ENCODE measurements at regions not wholly inside any gene's neighbourhood (a gene's known extent, or its start where the extent isn't known, plus 50 kb on each side); places are given as distances from the start of the nearest gene placed in this dataset.

DNA sequence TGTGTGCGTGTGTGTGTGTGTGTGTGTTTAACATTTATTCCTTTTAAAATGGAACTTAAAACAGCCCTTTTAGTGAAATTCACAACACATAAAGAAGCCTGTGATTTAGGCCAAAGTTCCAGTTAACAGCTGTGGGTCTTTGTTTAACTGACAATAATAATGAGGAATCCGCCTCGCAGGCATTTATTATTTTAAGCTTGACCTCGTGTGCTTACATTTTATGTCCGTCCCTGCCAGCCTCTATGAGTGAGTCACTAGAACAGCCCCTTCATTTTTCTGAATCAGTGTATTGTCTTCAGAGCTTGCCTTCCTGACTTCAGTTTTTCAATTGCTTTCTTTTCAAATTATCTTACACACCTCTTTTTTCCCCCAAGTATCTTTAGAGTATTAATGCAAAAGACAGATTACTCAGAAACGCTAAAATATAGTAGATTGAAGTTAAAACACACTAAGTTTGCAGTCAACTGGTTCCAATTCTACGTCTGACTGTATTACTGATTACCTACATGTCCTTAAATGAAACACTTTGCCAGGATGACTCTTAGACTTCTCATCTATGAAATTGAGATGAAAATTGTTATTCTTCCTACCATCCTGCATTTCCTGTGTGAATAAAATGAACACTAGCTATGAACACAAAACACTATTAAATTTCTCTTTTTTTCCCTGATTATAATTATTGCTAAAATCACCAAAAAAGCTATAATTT, 319.6 kb upstream of the HS3ST1 start:
- DNase-seq (ENCODE audit: low spot score) (no peak), ATAC-seq (ENCODE audit: low FRiP score) (peak; percentile 55)
- TF ChIP-seq, protein P1, sequence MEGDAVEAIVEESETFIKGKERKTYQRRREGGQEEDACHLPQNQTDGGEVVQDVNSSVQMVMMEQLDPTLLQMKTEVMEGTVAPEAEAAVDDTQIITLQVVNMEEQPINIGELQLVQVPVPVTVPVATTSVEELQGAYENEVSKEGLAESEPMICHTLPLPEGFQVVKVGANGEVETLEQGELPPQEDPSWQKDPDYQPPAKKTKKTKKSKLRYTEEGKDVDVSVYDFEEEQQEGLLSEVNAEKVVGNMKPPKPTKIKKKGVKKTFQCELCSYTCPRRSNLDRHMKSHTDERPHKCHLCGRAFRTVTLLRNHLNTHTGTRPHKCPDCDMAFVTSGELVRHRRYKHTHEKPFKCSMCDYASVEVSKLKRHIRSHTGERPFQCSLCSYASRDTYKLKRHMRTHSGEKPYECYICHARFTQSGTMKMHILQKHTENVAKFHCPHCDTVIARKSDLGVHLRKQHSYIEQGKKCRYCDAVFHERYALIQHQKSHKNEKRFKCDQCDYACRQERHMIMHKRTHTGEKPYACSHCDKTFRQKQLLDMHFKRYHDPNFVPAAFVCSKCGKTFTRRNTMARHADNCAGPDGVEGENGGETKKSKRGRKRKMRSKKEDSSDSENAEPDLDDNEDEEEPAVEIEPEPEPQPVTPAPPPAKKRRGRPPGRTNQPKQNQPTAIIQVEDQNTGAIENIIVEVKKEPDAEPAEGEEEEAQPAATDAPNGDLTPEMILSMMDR (IDR thresholded peaks at IDR 0.05) = no peak

DNA sequence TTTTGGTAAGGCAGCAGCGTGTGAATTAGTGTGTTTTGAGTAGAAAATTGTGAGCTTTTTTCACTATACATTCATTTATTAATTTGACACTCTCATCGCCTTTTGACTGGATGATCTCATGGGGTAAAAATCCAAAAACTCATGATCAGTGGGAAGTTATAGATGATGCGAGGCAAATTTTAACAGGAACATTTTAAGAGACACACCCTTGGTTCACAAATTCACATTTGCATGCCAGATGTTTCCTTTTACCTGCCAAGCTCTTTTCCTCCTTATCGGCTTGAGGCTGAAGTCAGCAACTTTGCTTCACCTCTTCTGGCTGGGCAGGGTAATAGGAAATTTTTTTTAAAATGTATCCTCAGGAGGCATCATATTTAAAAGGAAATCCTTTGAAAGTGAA, 318.0 kb upstream of the HS3ST1 start:
- ATAC-seq (ENCODE audit: low FRiP score) (peak; percentile 55), DNase-seq (ENCODE audit: low spot score) (no peak)
- TF ChIP-seq, protein P1 (IDR thresholded peaks at IDR 0.05) = no peak

DNA sequence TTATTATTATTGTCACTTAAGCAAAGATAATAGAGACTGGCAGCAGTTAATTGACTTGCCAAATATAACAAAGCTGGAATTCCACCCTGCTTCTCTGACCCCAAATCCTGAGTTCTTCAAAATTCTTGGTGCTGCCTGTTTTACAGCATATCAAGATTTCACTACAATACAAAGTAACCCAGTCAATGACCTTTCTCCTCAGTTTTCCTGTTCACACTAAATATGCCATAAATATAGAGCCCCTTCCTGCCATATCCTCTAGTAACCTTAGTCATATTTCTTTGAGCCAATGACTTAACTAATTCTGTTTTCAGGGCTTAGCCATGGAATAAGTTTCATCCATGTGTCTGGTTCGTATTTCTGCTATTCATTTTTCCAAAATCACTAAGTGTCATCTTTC, 315.3 kb upstream of the HS3ST1 start:
- no peak for ATAC-seq (ENCODE audit: low FRiP score)
- TF ChIP-seq, protein P1 (IDR thresholded peaks at IDR 0.05) = no peak

DNA sequence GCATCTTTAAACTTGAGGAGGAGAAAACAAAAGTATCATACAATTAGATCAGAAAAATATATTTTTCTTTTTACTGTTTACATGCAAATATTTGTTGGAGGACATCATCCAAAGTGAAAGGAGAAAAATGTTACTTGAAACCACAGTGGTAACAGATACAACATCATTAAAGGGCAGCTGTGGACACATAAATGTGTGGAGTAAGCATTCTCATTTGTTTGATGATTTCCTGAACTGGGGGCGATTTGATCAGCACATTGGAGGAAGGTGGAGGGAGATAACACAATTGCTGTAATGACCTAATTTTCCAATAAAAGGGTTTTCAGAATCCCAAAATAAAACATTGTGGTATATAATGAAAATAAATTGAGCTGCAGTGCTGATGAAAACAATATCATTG, 314.5 kb upstream of the HS3ST1 start:
- TF ChIP-seq, protein P1 (IDR thresholded peaks at IDR 0.05) = no peak
- no peak for ATAC-seq (ENCODE audit: low FRiP score)
- DNase-seq (ENCODE audit: low spot score) = no peak

More for the DNA sequence above, 315.3 kb upstream of the HS3ST1 start:
- no peak for DNase-seq (ENCODE audit: low spot score)

DNA sequence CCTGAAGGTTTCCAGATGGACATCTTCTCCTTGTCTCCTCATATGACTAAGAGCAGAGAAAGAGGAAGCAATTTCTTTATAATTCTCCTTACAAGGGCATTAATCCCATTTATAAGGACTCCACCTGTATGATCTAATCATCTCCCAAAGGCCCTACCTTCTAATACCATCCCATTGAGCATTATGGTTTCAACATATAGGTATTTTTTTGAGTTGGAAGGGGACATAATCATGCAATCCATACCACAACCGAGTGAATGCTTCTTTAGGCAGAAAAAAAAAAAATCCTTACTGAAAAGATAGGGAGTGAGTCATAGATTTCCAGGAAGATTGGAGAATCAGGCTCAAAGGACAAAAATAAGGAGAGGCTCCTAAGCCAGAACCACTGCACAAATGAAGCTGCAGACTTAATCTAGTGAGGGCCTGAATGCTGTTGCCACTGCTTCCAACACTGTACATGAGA, 312.5 kb upstream of the HS3ST1 start:
- DNase-seq (ENCODE audit: low spot score) (no peak), ATAC-seq (ENCODE audit: low FRiP score) (no peak)
- TF ChIP-seq, protein P1 (IDR thresholded peaks at IDR 0.05) = no peak

DNA sequence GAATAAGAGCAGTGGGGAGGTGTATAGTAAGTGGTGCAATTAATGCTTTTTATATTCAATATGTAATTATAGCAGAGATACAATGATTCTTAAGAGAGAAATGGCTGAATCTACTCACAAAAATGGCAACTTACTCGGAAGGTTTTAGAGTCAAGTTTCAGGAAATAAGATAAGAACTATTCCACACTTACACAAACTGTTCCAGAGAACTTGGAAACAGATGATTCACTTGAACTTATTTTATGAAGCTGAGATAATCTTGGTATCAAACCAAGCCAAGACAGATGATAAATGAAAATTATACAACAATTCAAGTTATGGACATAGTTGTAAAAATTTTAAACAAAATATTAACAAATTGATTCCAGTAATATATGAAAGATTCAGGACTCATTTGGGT, 311.3 kb upstream of the HS3ST1 start:
- peak; percentile 65 for ATAC-seq (ENCODE audit: low FRiP score)
- no peak for DNase-seq (ENCODE audit: low spot score)
- TF ChIP-seq, protein P1 (IDR thresholded peaks at IDR 0.05) = no peak

DNA sequence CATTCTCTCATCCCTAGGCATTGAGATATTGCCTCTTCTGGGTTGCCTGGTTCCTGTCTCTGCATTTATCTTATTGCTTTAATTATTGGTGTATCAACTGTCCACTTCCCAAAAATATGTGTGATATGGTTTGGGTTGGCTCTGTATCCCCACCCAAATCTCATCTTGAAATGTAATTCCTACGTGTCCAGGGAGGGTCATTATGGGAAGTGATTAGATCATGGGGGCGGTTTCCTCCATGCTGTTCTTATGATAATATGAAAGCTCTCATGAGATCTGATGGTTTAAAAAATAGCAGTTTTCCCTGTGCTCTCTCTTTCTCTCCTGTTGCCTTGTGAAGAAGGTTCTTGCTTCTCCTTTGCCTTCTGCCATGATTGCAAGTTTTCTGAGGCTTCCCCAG, 308.3 kb upstream of the HS3ST1 start:
- TF ChIP-seq, protein P1 (IDR thresholded peaks at IDR 0.05) = no peak
- no peak for DNase-seq (ENCODE audit: low spot score)
- ATAC-seq (ENCODE audit: low FRiP score) = no peak
